NOMO-1 treated with dmso at 0.1 percent for 144 hours (cell line): ENCODE measurements at regions not wholly inside any gene's neighbourhood (a gene's known extent, or its start where the extent isn't known, plus 50 kb on each side); places are given as distances from the start of the nearest gene placed in this dataset.

ENCODE experiments used
- DNase-seq: peaks from one replicate; lab custom pipeline; 2025; ENCODE audit not compliant: unreplicated experiment; lab: John Stamatoyannopoulos, UW

- no peak for DNase-seq
Measured at GRCh38 chr12:105977652-105978051, 161.1 kb downstream of the NUAK1 start.

GRCh38 chr12:105978276-105978675, 160.5 kb downstream of the NUAK1 start:
- no peak for DNase-seq

- no peak for DNase-seq
Measured at GRCh38 chr12:105978686-105979085, 160.1 kb downstream of the NUAK1 start.

GRCh38 chr12:105980085-105980484, 158.7 kb downstream of the NUAK1 start:
- no peak for DNase-seq

- no peak for DNase-seq
Measured at GRCh38 chr12:105980533-105980932, 158.2 kb downstream of the NUAK1 start.

- DNase-seq = no peak
Measured at GRCh38 chr12:105982022-105982421, 156.7 kb downstream of the NUAK1 start.

- DNase-seq = no peak
Measured at GRCh38 chr12:105983622-105984320, 155.0 kb downstream of the NUAK1 start.

GRCh38 chr12:105985383-105985782, 153.4 kb downstream of the NUAK1 start:
- no peak for DNase-seq

GRCh38 chr12:105986779-105987684, 151.7 kb downstream of the NUAK1 start:
- no peak for DNase-seq

GRCh38 chr12:105987685-105988035, 151.1 kb downstream of the NUAK1 start:
- DNase-seq = no peak

GRCh38 chr12:105992849-105993740, 145.7 kb downstream of the NUAK1 start:
- no peak for DNase-seq

- DNase-seq = no peak
Measured at GRCh38 chr12:105993766-105994555, 144.8 kb downstream of the NUAK1 start.

GRCh38 chr12:105995961-105996431, 142.8 kb downstream of the NUAK1 start:
- DNase-seq = no peak

- no peak for DNase-seq
Measured at GRCh38 chr12:105998561-105998960, 140.2 kb downstream of the NUAK1 start.

- DNase-seq = no peak
Measured at GRCh38 chr12:106000382-106001104, 138.2 kb downstream of the NUAK1 start.

- no peak for DNase-seq
Measured at GRCh38 chr12:106001105-106001836, 137.5 kb downstream of the NUAK1 start.

GRCh38 chr12:106001837-106002218, 136.9 kb downstream of the NUAK1 start:
- DNase-seq = no peak

- no peak for DNase-seq
Measured at GRCh38 chr12:106003297-106003696, 135.5 kb downstream of the NUAK1 start.

- no peak for DNase-seq
Measured at GRCh38 chr12:106004289-106004688, 134.5 kb downstream of the NUAK1 start.
